Hepatocyte (in vitro differentiated cells): ENCODE measurements at regions not wholly inside any gene's neighbourhood (a gene's known extent, or its start where the extent isn't known, plus 50 kb on each side); places are given as distances from the start of the nearest gene placed in this dataset.

Source experiments
- DNase-seq: peaks from one replicate; pipeline ENCODE4 v3.0.0-alpha.2; 2016; ENCODE audit warnings: low spot score
- H2AFZ ChIP-seq: fragments of 200-600 bp; sonication (generic); 2 replicates; pipeline ENCODE4 v1.6.0; 2016; ENCODE audit warnings: antibody characterized with exemption, mild to moderate bottlenecking
- H3K27ac ChIP-seq: fragments of 200-600 bp; sonication (generic); 2 replicates; pipeline ENCODE4 v1.5.1; 2016; ENCODE audit warnings: mild to moderate bottlenecking
- H3K27me3 ChIP-seq: fragments of 200-600 bp; sonication (generic); 2 replicates; pipeline ENCODE4 v1.6.1; 2016
- H3K36me3 ChIP-seq: fragments of 200-600 bp; sonication (generic); replicated peaks from 2 replicates; pipeline ENCODE4 v1.5.1; 2016; ENCODE audit warnings: low read depth; ENCODE audit not compliant: insufficient read depth
- H3K4me1 ChIP-seq: fragments of 200-600 bp; sonication (generic); 2 replicates; pipeline ENCODE4 v1.5.1; 2016; ENCODE audit warnings: mild to moderate bottlenecking, moderate library complexity; ENCODE audit not compliant: insufficient read depth
- H3K4me2 ChIP-seq: fragments of 200-600 bp; sonication (generic); 2 replicates; pipeline ENCODE4 v1.6.0; 2016
- H3K4me3 ChIP-seq: fragments of 200-600 bp; sonication (generic); 2 replicates; pipeline ENCODE4 v1.5.1; 2016; ENCODE audit warnings: mild to moderate bottlenecking
- H3K79me2 ChIP-seq: fragments of 200-600 bp; sonication (generic); 2 replicates; pipeline ENCODE4 v1.6.0; 2017; ENCODE audit warnings: mild to moderate bottlenecking
- H3K9me2 ChIP-seq: fragments of 200-600 bp; sonication (generic); replicated peaks from 2 replicates; pipeline ENCODE4 v1.6.0; 2017; ENCODE audit warnings: mild to moderate bottlenecking; ENCODE audit not compliant: insufficient read depth
- H3K9me3 ChIP-seq: fragments of 200-600 bp; sonication (generic); 2 replicates; pipeline ENCODE4 v1.5.1; 2016; ENCODE audit warnings: low read depth, mild to moderate bottlenecking
- H4K20me1 ChIP-seq: fragments of 200-600 bp; sonication (generic); 2 replicates; pipeline ENCODE4 v1.6.0; 2016; ENCODE audit warnings: mild to moderate bottlenecking; ENCODE audit not compliant: insufficient read depth, poor library complexity, severe bottlenecking
- CTCF ChIP-seq: fragments of 200-600 bp; sonication (generic); IDR thresholded peaks from 2 replicates; pipeline ENCODE4 v1.5.1; 2016; ENCODE audit warnings: antibody characterized with exemption, mild to moderate bottlenecking; ENCODE audit not compliant: poor library complexity
- EZH2 ChIP-seq: fragments of 200-600 bp; sonication (generic); IDR thresholded peaks from 2 replicates; pipeline ENCODE4 v1.6.1; 2016; ENCODE audit warnings: antibody characterized with exemption, mild to moderate bottlenecking, borderline replicate concordance
- EZH2phosphoT487 ChIP-seq: fragments of 200-600 bp; sonication (generic); IDR thresholded peaks from one replicate; pipeline ENCODE4 v1.6.1; 2018; ENCODE audit warnings: antibody characterized with exemption, mild to moderate bottlenecking, low read depth, moderate library complexity; ENCODE audit not compliant: unreplicated experiment, severe bottlenecking
- WGBS: methylation state at CpG from one replicate; pipeline ENCODE4 v1.1.6; 2016; ENCODE audit warnings: low lambda C conversion rate; ENCODE audit errors: missing lambda C conversion rate; 5-methylcytosine and 5-hydroxymethylcytosine counted together

GRCh38 chr4:138632856-138633579 lies 382.6 kb upstream of the NOCT start:
- no peaks in the 10 kb centered on the region for H3K27me3 ChIP-seq
- H3K4me1 ChIP-seq = no peaks in the 10 kb centered on the region
- H3K9me3 ChIP-seq = no peaks in the 10 kb centered on the region
- H4K20me1 ChIP-seq = no peaks in the 10 kb centered on the region
- no peaks in the 10 kb centered on the region for H3K36me3 ChIP-seq
- no peak overlapping the region for H2AFZ ChIP-seq
- H3K4me2 ChIP-seq = no peak overlapping the region
- DNase-seq = no peak
- no peak overlapping the region for H3K27ac ChIP-seq
- no peak for TF ChIP-seq CTCF
- TF ChIP-seq EZH2 = no peak
- TF ChIP-seq EZH2phosphoT487 = no peak
- H3K9me2 ChIP-seq = no peaks in the 10 kb centered on the region
- no peak overlapping the region for H3K4me3 ChIP-seq
- no peaks in the 10 kb centered on the region for H3K79me2 ChIP-seq
- WGBS = 89% methylated on average over 5 of the region's 5 CpGs

GRCh38 chr4:138630666-138631065 lies 384.9 kb upstream of the NOCT start:
- no peak overlapping the region for H3K4me2 ChIP-seq
- H3K4me1 ChIP-seq = no peaks in the 10 kb centered on the region
- no peak for TF ChIP-seq EZH2phosphoT487
- no peak for TF ChIP-seq EZH2
- TF ChIP-seq CTCF = no peak
- no peaks in the 10 kb centered on the region for H3K9me3 ChIP-seq
- no peaks in the 10 kb centered on the region for H3K36me3 ChIP-seq
- H3K9me2 ChIP-seq = no peaks in the 10 kb centered on the region
- no peak for DNase-seq
- H3K27me3 ChIP-seq = no peaks in the 10 kb centered on the region
- H3K27ac ChIP-seq = no peak overlapping the region
- no peaks in the 10 kb centered on the region for H4K20me1 ChIP-seq
- WGBS = 64% methylated on average over 3 of the region's 3 CpGs
- no peak overlapping the region for H2AFZ ChIP-seq
- H3K79me2 ChIP-seq = no peaks in the 10 kb centered on the region
- H3K4me3 ChIP-seq = no peak overlapping the region

- TF ChIP-seq EZH2 (no peak), CTCF (no peak), EZH2phosphoT487 (no peak)
- WGBS = 98% methylated on average over 2 of the region's 2 CpGs
- Histone ChIP-seq H2AFZ (no peak overlapping the region), H3K27me3 (no peaks in the 10 kb centered on the region), H3K4me3 (no peak overlapping the region), H3K36me3 (no peaks in the 10 kb centered on the region), H3K4me1 (no peaks in the 10 kb centered on the region), H3K9me3 (no peaks in the 10 kb centered on the region), H4K20me1 (no peaks in the 10 kb centered on the region), H3K9me2 (no peaks in the 10 kb centered on the region), H3K4me2 (no peak overlapping the region), H3K27ac (no peak overlapping the region), H3K79me2 (no peaks in the 10 kb centered on the region)
- DNase-seq = no peak
Observed at GRCh38 chr4:138629669-138630068, 385.9 kb upstream of the NOCT start.
